Osteocyte (in vitro differentiated cells): ENCODE measurements at regions not wholly inside any gene's neighbourhood (a gene's known extent, or its start where the extent isn't known, plus 50 kb on each side); places are given as distances from the start of the nearest gene placed in this dataset.

Experiments used
- DNase-seq: peaks from one replicate; pipeline ENCODE4 v3.0.0; 2021; ENCODE audit warnings: mixed read lengths; ENCODE audit not compliant: unreplicated experiment; ENCODE audit errors: extremely low spot score
- H3K27ac Mint-ChIP-seq: one replicate; pipeline ENCODE4 v1.8.0; 2021; ENCODE audit warnings: mild to moderate bottlenecking, mixed read lengths; ENCODE audit not compliant: unreplicated experiment
- H3K27me3 Mint-ChIP-seq: one replicate; pipeline ENCODE4 v1.8.0; 2021; ENCODE audit warnings: mixed read lengths; ENCODE audit not compliant: unreplicated experiment
- H3K36me3 Mint-ChIP-seq: one replicate; pipeline ENCODE4 v1.8.0; 2021; ENCODE audit warnings: mixed read lengths; ENCODE audit not compliant: unreplicated experiment
- H3K4me1 Mint-ChIP-seq: one replicate; pipeline ENCODE4 v1.8.0; 2021; ENCODE audit warnings: mixed read lengths; ENCODE audit not compliant: unreplicated experiment
- H3K4me3 Mint-ChIP-seq: one replicate; pipeline ENCODE4 v1.8.0; 2021; ENCODE audit warnings: mild to moderate bottlenecking, moderate library complexity, mixed read lengths; ENCODE audit not compliant: unreplicated experiment
- H3K9me3 Mint-ChIP-seq: one replicate; pipeline ENCODE4 v1.8.0; 2021; ENCODE audit warnings: mixed read lengths; ENCODE audit not compliant: unreplicated experiment
- CTCF ChIP-seq: fragments of 200-600 bp; sonication (generic); IDR thresholded peaks from 2 replicates; pipeline ENCODE4 v1.5.0; 2021; ENCODE audit warnings: antibody characterized with exemption, mild to moderate bottlenecking, moderate library complexity

GRCh38 chr11:28459912-28460311 is 351.7 kb downstream of the METTL15 start:
- H3K4me1 Mint-ChIP-seq: peaks cover 14% of the 10 kb centered on the region
- no peak overlapping the region for H3K4me3 Mint-ChIP-seq
- no peaks in the 10 kb centered on the region for H3K27me3 Mint-ChIP-seq
- H3K27ac Mint-ChIP-seq: no peak overlapping the region
- TF ChIP-seq CTCF: no peak
- no peaks in the 10 kb centered on the region for H3K9me3 Mint-ChIP-seq
- no peak for DNase-seq
- no peaks in the 10 kb centered on the region for H3K36me3 Mint-ChIP-seq

- no peaks in the 10 kb centered on the region for H3K9me3 Mint-ChIP-seq
- no peak for DNase-seq
- H3K36me3 Mint-ChIP-seq: no peaks in the 10 kb centered on the region
- H3K27me3 Mint-ChIP-seq: no peaks in the 10 kb centered on the region
- no peak for TF ChIP-seq CTCF
- H3K4me3 Mint-ChIP-seq: no peak overlapping the region
- no peak overlapping the region for H3K27ac Mint-ChIP-seq
- H3K4me1 Mint-ChIP-seq: no peaks in the 10 kb centered on the region
Measured at GRCh38 chr11:28457481-28458065, 349.4 kb downstream of the METTL15 start.

- TF ChIP-seq CTCF: no peak
- Mint-ChIP-seq H3K27me3 (no peaks in the 10 kb centered on the region), H3K4me1 (peaks cover 9% of the 10 kb centered on the region), H3K36me3 (no peaks in the 10 kb centered on the region), H3K4me3 (no peak overlapping the region), H3K9me3 (no peaks in the 10 kb centered on the region), H3K27ac (no peak overlapping the region)
- DNase-seq: no peak
Measured at GRCh38 chr11:28448186-28448585, 340.0 kb downstream of the METTL15 start.

DNA sequence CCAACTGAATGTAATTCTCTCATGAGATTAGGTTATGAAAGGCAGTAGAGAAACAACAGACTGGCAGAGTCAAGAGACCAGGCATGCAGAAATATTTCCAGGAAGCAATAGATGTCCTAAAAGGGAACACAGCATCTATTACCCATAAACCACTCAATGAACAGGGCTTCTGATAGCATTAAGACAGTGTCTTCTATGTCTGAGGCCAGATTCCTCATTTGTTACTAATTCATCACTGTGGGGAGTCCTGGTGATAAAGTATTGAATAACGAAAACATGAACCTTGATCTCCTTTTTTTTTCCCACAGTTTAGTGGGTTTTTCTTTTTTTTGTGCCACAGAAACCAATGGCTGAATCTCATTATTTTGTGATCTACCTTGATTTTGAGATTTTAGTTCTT is 339.0 kb downstream of the METTL15 start:
- Mint-ChIP-seq H3K36me3 (no peaks in the 10 kb centered on the region), H3K27ac (no peak overlapping the region), H3K9me3 (no peaks in the 10 kb centered on the region), H3K4me1 (peaks cover 9% of the 10 kb centered on the region), H3K27me3 (no peaks in the 10 kb centered on the region), H3K4me3 (no peak overlapping the region)
- no peak for DNase-seq
- no peak for TF ChIP-seq CTCF

DNA sequence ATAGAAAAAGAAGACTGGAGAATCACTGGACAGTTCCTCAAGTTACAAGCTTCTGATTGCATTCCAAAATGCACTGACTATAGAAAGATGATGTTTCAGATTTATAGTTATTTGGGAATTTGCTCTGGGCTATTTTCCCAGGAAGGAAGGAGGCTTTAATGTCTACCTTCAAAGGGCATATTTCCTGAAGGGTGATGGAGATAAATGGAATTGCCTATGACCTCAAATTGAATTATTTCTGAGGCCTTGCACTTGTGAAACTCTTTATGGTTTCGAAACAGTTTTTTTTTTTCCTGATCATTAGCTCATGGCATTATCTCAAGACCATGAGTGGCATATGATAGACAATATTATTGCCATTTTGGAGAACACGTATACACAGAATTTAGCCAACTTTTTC is 333.9 kb downstream of the METTL15 start:
- TF ChIP-seq CTCF: no peak
- Mint-ChIP-seq H3K27me3 (no peaks in the 10 kb centered on the region), H3K9me3 (no peaks in the 10 kb centered on the region), H3K36me3 (no peaks in the 10 kb centered on the region), H3K4me3 (no peak overlapping the region), H3K4me1 (peaks cover 2% of the 10 kb centered on the region), H3K27ac (no peak overlapping the region)
- DNase-seq: no peak
